HFFc6 (cell line): ENCODE measurements at regions not wholly inside any gene's neighbourhood (a gene's known extent, or its start where the extent isn't known, plus 50 kb on each side); places are given as distances from the start of the nearest gene placed in this dataset.

ENCODE experiments used
- DNase-seq: peaks from one replicate; pipeline ENCODE4 v3.0.0-alpha.2; 2018
- H3K27ac Mint-ChIP-seq: 2 replicates; pipeline ENCODE4 v1.8.0; 2020; ENCODE audit warnings: mild to moderate bottlenecking, mixed read lengths
- H3K27me3 Mint-ChIP-seq: 2 replicates; pipeline ENCODE4 v1.8.0; 2021; ENCODE audit warnings: mild to moderate bottlenecking, moderate library complexity, mixed read lengths; ENCODE audit not compliant: insufficient read depth
- H3K36me3 Mint-ChIP-seq: 2 replicates; pipeline ENCODE4 v1.8.0; 2021; ENCODE audit warnings: low read depth, mixed read lengths
- H3K4me1 Mint-ChIP-seq: 2 replicates; pipeline ENCODE4 v1.8.0; 2020; ENCODE audit warnings: low read depth, mixed read lengths
- H3K4me3 Mint-ChIP-seq: 2 replicates; pipeline ENCODE4 v1.8.0; 2020; ENCODE audit warnings: mild to moderate bottlenecking, moderate library complexity, mixed read lengths
- H3K9me3 Mint-ChIP-seq: 2 replicates; pipeline ENCODE4 v1.8.0; 2020; ENCODE audit warnings: mild to moderate bottlenecking, mixed read lengths
- CTCF ChIP-seq: fragments of 200-600 bp; sonication (generic); IDR thresholded peaks from 2 replicates; pipeline ENCODE4 v1.5.0; 2021; ENCODE audit warnings: antibody characterized with exemption, mild to moderate bottlenecking

GRCh38 chr1:168833362-168833761, 104.4 kb upstream of the DPT start:
- no peak overlapping the region for H3K27ac Mint-ChIP-seq
- no peak for DNase-seq
- no peak overlapping the region for H3K4me3 Mint-ChIP-seq
- no peak for TF ChIP-seq CTCF
- H3K36me3 Mint-ChIP-seq = no peaks in the 10 kb centered on the region
- peaks cover 12% of the 10 kb centered on the region for H3K9me3 Mint-ChIP-seq
- H3K4me1 Mint-ChIP-seq = no peaks in the 10 kb centered on the region
- peaks cover 2% of the 10 kb centered on the region; the same call in 1 of the 2 replicates for H3K27me3 Mint-ChIP-seq

GRCh38 chr1:168833801-168834224, 104.8 kb upstream of the DPT start:
- Mint-ChIP-seq H3K4me1 (no peaks in the 10 kb centered on the region), H3K27ac (no peak overlapping the region), H3K9me3 (peaks cover 15% of the 10 kb centered on the region), H3K4me3 (no peak overlapping the region), H3K36me3 (no peaks in the 10 kb centered on the region), H3K27me3 (peaks cover 2% of the 10 kb centered on the region; the same call in 1 of the 2 replicates)
- DNase-seq = no peak
- TF ChIP-seq CTCF = no peak

GRCh38 chr1:168834225-168834872, 105.3 kb upstream of the DPT start:
- no peak for DNase-seq
- H3K4me1 Mint-ChIP-seq = no peaks in the 10 kb centered on the region
- H3K9me3 Mint-ChIP-seq = peaks cover 15% of the 10 kb centered on the region
- no peaks in the 10 kb centered on the region for H3K36me3 Mint-ChIP-seq
- no peak overlapping the region for H3K27ac Mint-ChIP-seq
- peaks cover 2% of the 10 kb centered on the region; the same call in 1 of the 2 replicates for H3K27me3 Mint-ChIP-seq
- no peak for TF ChIP-seq CTCF
- H3K4me3 Mint-ChIP-seq = no peak overlapping the region

- peaks cover 15% of the 10 kb centered on the region for H3K9me3 Mint-ChIP-seq
- no peak for DNase-seq
- H3K36me3 Mint-ChIP-seq = no peaks in the 10 kb centered on the region
- no peaks in the 10 kb centered on the region for H3K4me1 Mint-ChIP-seq
- H3K27ac Mint-ChIP-seq = no peak overlapping the region
- no peak for TF ChIP-seq CTCF
- H3K4me3 Mint-ChIP-seq = no peak overlapping the region
- H3K27me3 Mint-ChIP-seq = peaks cover 2% of the 10 kb centered on the region; the same call in 1 of the 2 replicates
Measured at GRCh38 chr1:168835176-168835575, 106.2 kb upstream of the DPT start.

GRCh38 chr1:168835791-168836190, 106.8 kb upstream of the DPT start:
- Mint-ChIP-seq H3K4me1 (no peaks in the 10 kb centered on the region), H3K4me3 (no peak overlapping the region), H3K36me3 (no peaks in the 10 kb centered on the region), H3K9me3 (peaks cover 15% of the 10 kb centered on the region), H3K27ac (no peak overlapping the region), H3K27me3 (peaks cover 2% of the 10 kb centered on the region; the same call in 1 of the 2 replicates)
- DNase-seq = no peak
- no peak for TF ChIP-seq CTCF
